ENCODE measurements at regions not wholly inside any gene's neighbourhood (a gene's known extent, or its start where the extent isn't known, plus 50 kb on each side); places are given as distances from the start of the nearest gene placed in this dataset.
"Not testable (repeated sequence)": the region's sequence is repeated elsewhere in the genome, so short reads cannot be mapped to it uniquely, and the experiment has no call there.

- DNase-seq, result no peak
Observed at GRCh38 chr13:21228738-21229137, 52.3 kb downstream of the MRPL57 start.

DNA sequence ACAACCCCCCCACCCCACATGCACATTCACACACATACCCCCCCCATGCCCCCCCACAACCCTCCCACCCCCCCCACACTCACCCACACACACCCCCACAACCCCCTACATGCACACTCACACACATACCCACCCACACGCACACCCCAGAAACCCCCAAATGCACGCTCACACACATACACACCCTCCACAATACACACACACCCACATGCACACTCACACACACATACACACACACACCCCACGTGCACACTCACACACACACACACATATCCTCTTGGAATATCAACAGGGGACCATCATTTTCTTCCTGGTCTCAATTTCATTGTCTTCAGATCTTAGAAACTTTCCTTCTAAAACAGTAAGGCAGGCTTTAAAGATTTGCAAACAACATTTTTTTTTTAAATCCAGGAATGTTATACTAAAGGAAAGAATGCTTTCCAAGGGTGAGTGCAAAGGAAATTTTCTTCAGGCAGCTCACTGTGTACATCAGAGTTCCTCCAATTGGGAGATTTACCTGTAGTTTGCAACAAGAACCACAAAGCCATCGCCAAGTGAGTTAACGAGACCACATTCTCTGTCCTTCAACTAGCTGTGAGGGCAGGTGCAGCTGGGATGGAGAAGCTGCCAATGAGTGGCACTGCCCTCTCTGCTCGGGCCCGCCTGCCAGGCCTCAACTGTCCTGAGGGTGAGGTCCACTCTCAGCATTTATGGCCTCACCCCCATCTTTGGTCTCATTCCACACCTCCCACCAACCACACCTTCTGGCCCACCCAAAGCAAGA lies 53.0 kb downstream of the MRPL57 start:
- no peak for DNase-seq

GRCh38 chr13:21230516-21230915 lies 54.1 kb downstream of the MRPL57 start:
- no peak for DNase-seq

- DNase-seq, result no peak
Observed at GRCh38 chr13:21231426-21231940, 55.0 kb downstream of the MRPL57 start.

DNA sequence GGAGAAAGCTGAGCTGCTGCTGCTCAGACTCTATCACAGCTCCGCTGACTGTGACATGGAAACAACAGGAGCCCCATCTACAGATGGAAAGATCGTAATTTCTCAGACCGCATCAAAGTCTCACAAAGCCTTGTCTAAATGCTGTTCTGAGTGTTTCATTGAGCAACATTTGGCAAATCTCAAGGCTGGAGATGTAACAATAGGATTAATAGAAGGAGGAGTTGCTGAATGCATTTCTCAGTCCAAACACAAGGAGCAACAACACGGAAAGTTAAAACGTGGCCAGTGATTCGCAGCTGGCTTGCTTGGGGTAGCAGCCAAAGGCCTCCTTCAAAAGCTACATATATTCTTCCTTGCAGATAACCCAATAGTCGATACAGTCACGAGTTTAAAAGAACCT lies 55.7 kb downstream of the MRPL57 start:
- DNase-seq, result no peak

DNA sequence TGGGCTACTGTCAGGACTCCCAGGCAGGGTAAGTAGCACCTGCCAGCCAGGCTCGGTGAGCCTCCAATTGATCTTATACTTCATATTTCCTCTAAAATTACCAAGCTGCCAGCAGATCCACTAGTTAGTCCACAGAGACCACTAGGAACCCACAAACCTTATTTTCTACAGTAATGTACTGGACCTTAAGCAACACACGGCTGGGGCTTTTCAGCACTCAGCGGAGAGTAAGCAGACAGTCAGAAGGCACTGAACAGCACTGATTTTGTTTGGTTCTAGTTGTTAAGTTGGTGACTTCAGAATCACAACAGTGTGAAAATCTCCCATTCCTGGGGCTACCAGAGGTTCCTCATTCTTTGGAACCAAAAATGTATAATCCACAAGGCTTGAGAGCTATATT lies 56.1 kb downstream of the MRPL57 start:
- no peak for DNase-seq

GRCh38 chr13:21233086-21233485 lies 56.6 kb downstream of the MRPL57 start:
- DNase-seq, result peak; percentile 12

DNA sequence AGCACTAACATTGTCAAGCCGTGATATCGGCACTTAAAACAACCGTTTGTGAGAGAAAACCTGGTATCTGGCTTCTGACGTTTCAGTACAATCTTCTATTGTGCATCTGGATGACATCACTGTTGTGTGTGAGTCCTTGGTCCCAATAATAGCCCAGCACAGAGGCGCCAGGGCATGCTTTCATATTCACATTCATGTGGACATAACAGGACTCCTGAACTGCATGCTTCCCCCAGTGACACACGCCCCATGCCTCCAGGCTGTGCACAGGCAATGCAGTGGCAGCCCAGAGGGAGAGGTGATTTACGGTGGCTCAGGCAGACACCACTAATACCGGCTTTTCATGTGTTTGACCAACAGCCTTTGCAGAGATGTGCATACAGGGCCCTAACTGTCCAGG lies 58.1 kb downstream of the MRPL57 start:
- no peak for DNase-seq

DNA sequence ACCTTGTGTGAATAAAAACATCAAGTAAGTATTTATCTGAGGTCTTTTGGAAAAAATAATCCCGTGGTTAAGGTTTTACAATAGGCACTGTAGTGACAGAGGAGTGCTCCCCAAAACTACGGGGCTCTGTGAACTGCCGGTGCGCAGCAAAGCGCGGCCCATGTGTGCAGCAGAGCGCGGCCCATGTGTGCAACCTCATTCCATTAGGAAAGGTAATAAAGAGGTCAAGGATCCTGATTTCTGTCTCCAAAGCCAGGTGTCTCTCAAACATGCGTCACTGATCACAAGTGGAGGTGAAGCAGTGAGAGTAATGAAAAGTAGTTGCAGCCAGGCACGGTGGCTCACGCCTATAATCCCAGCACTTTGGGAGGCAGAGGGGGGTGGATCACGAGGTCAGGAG lies 58.7 kb downstream of the MRPL57 start:
- DNase-seq, result no peak

DNA sequence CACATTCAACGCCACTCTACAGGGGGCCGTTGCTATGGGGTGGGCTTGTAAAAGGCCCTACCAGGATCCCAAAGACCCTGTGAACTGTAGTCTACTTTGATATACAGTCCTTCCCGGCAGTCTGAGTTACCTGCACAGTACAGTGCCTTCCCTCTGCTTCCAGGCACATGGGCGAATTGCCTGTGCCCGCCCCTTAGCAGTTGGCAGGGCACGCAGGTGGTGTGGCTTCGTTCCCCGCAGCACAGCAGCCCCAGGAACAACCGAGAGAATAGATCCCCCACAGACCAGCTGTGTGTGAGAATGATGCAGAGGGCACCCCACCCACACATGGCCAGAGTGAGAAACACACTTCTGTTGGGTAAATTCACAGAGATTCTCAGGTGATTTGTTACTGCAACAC lies 60.6 kb downstream of the MRPL57 start:
- DNase-seq, result no peak

DNA sequence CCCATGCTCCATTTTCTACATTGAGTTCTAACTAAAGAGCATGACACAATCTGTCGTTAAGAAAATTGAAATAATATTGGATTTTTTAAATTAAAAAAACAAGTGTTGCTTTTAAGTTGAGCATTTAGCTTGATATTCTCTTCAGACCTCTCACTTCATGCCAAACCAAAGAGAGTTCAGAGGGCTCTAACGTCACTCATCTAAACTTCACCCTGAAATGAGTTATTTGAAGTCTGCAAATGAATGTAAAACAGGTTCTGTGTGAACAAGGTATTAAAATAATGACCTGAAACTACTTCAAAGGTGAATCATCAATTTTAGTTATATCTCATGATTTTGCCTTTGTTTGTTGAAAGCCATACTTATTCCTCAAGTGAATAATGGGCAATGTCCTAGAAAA lies 61.8 kb downstream of the MRPL57 start:
- no peak for DNase-seq

DNA sequence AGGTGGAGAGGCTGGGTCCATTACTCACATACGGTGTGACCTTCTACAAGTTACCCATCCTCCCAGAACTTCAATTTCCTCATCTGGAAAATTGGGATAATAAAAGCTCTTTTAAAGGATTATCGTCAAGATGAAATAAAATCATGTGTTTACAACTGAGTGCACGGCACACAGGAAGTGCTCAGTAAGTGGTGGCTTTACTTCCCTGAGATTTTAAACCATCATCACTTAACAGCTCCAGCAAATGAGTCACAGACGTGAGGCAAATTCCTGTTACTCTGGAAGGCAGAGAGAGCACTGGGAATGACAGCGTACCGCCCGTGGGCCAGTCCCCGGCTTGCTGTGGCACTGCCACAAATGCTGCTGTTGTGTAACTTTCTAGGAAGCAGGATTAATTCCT lies 64.1 kb downstream of the MRPL57 start:
- DNase-seq, result peak; percentile 55

DNA sequence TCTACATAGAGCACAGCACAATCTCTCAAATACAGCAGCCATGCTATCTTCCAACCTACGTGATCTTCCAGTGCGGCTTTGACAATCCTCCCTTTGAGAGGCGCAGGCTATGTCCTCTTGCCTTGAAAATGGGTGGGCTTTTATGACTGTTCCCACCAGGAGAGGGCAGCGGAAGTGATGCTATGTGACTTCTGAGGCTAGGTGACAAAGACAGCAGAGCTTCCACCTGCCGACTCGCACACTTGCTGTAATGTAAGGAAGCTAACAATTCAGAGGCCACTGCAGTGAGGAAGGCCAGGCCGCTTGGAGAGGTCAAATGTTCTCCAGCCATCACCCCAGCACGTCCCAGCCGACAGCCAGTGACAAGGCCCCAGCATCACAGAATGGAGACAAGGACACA lies 65.8 kb downstream of the MRPL57 start:
- no peak for DNase-seq

DNA sequence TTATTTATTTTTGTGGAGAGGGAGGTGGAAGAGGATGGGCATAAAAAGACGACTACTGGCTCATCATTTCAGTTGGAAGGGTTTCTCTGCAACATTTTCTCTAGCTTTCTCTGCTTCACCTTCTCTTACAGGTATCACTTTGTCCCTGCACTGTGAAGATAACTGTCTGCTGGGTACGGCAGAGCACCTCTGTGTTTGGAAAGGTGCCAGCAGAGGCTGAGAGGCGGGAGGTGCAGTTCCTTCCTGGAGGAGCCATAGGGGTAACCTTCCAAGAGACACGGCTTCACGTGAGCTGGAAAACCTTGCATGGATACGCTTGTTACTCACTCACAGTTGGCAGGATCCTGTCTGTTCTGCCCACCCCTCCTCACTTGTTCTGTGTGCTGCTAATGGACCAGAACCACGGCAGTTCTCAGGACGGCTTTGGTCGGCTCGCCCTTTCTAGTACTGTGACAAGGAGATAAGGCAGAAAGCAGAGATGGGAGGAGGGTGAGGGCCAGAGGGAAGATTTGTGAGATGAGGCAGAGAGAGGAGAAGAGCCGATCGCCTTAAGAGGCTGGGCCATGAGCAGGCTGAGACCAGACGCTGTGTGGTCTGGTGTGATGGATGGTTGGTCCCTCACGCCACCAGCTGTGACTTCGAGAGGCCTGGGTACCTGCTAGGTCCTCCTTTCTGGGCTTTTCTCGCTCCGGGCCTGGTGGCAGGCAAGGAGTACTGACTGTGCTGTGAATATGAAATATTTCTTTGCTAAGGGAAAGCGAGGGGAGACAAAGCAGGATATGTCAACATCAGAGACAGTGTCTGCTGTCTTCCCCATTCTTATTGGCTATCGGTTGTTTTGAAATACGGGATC lies 66.8 kb downstream of the MRPL57 start:
- no peak for DNase-seq

GRCh38 chr13:21243898-21244184 lies 67.4 kb downstream of the MRPL57 start:
- DNase-seq, result not testable (repeated sequence)

GRCh38 chr13:21246761-21247452 lies 70.4 kb downstream of the MRPL57 start:
- no peak for DNase-seq

DNA sequence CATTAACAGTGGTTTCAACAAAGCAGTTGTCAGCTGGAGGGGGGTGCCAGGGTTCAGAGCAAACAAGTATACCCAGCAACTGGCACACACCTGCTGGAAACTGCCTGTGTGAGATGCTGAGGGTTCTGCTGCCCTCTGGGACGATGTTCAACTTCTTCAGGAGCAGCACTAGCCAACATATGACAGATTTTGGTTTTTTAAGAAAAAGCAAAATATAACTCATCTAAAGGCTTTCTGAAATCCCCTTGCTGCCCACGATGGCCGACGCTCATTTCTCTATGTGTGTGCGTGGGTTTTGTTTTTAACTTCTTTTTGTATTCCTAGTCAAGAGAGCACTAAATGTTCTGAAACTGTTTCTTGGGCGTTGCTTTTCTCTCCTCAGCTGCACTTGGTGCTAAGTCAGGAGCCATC lies 79.9 kb downstream of the MRPL57 start:
- no peak for DNase-seq

GRCh38 chr13:21256891-21257290 lies 80.4 kb downstream of the MRPL57 start:
- DNase-seq, result no peak

DNA sequence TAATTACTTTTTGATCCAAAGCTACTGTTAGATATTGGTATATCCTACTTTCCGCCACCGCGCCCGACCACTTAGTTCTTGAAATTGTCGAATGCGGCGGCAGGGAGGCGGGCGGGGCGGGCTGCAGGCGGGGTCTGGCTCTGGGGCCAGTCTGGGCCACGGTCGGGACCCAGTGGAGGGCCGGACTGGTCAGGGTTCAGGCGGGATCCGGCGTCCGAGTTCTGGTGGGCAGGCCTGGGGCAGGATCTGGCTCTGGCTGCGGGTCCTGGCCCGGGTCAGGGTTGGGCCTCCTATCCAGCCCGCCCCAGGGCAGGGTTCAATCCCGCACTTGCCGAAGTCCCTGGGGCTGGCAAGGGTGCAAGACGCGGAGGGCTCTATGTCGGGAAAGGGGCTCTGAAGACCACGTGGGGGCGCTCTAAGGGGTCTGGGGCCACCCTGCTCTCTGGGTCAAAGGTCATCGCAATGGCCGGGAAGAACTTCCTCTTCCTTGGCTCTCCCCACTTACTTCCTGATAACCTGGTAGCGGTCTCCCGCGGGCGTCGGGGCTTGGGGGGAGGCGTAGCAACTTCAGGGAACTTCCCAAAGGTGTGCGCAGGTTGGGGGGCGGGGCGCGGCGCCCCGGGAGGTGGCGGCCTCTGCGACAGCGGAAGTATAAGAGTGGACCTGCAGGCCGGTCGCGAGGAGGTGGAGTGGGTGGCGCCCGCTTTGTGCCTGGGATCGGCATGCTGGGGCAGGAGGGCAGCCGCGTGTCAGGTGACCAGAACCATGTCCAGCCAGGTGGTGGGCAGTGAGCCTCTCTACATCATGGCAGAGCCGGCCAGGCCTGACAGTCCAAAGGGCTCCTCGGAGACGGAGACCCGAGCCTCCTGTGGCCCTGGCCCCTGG lies 83.4 kb downstream of the MRPL57 start:
- DNase-seq, result no peak

DNA sequence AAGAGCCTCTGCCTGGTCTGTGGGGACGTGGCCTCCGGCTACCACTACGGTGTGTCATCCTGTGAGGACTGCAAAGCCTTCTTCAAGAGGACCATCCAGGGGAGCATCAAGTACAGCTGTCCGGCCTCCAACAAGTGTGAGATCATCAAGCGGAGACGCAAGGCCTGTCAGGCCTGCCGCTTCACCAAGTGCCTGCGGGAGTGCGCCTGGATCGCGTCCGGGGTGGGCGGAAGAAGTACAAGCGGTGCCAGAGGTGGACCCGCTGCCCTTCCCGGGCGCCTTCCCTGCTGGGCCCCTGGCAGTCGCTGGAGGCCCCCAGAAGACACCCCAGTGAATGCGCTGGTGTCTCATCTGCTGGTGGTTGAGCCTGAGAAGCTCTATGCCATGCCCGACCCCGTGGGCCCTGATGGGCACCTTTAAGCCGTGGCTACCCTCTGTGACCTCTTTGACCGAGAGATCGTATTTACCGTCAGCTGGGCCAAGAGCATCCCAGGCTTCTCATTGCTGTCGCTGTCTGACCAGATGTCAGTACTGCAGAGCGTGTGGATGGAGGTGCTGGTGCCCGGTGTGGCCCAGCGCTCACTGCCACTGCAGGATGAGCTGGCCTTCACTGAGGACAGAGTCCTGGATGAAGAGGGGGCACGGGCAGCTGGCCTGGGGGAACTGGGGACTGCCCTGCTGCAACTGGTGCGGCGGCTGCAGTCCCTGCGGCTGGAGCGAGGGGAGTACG lies 84.3 kb downstream of the MRPL57 start:
- not testable (repeated sequence) for DNase-seq

DNA sequence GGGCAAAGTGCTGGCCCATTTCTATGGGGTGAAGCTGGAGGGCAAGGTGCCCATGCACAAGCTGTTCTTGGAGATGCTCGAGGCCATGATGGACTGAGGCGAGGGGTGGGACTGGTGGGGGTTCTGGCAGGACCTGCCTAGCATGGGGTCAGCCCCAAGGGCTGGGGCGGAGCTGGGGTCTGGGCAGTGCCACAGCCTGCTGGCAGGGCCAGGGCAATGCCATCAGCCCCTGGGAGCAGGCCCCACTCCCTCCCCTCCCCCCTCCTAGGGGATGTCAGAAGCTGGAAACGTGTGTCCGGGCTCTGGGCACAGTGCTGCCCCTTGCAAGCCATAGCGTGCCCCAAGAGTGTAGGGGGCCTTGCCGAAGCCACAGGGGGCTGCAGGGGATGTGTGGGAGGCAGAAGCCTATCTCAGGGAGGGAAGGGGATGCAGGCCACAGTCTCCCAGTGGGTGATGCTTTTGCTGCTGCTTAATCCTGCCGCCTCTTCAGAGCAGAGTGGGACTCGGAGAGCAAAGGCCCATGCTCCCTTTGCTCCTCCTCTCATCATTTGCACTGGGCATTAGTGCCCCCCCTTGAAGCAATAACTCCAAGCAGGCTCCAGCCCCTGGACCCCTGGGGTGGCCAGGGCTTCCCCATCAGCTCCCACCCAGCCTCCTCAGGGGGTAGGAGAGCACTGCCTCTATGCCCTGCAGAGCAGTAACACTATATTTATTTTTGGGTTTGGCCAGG lies 85.2 kb downstream of the MRPL57 start:
- DNase-seq, result not testable (repeated sequence)

All from suppressor macrophage treated with lipopolysaccharide for 4 hours (primary cell).